Breast epithelium (tissue), 3 donors: ENCODE measurements at regions not wholly inside any gene's neighbourhood (a gene's known extent, or its start where the extent isn't known, plus 50 kb on each side); places are given as distances from the start of the nearest gene placed in this dataset.

Experiments used
- POLR2A ChIP-seq: fragments of 450-650 bp; IDR thresholded peaks from one replicate; pipeline ENCODE4 v1.6.1; 2016; ENCODE audit warnings: antibody characterized with exemption, mild to moderate bottlenecking, moderate library complexity
- TF ChIP-seq, protein P1 (sequence below), 3 donors: fragments of 450-650 bp; IDR thresholded peaks; one replicate each; pipeline ENCODE4 v1.5.1; 2016 to 2017; ENCODE audit warnings: antibody characterized with exemption in 3 of 3, mild to moderate bottlenecking in 3 of 3, moderate library complexity in 3 of 3

DNA sequence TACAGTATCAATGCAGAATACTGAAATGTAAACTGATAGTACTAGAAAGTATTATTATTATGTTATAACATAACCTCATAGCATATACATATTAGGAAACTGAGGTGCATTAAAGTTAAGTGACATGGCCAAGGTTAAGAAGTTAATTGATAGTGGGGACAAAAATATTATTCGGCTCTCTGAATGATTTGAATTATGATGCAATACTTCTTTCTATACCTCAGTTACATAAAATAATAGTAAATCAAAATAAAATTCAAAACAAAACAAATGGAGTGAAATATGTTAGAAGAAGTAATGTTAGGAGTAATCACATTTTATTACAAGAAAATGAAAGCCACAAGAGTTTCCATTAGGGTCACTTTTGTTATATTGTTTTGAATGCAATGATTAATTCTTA, 455.2 kb downstream of the PLA2G4A start:
- TF ChIP-seq, protein P1, sequence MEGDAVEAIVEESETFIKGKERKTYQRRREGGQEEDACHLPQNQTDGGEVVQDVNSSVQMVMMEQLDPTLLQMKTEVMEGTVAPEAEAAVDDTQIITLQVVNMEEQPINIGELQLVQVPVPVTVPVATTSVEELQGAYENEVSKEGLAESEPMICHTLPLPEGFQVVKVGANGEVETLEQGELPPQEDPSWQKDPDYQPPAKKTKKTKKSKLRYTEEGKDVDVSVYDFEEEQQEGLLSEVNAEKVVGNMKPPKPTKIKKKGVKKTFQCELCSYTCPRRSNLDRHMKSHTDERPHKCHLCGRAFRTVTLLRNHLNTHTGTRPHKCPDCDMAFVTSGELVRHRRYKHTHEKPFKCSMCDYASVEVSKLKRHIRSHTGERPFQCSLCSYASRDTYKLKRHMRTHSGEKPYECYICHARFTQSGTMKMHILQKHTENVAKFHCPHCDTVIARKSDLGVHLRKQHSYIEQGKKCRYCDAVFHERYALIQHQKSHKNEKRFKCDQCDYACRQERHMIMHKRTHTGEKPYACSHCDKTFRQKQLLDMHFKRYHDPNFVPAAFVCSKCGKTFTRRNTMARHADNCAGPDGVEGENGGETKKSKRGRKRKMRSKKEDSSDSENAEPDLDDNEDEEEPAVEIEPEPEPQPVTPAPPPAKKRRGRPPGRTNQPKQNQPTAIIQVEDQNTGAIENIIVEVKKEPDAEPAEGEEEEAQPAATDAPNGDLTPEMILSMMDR (IDR thresholded peaks at IDR 0.05): no peak
- TF ChIP-seq POLR2A: no peak
